DND-41 (cell line): ENCODE measurements at regions not wholly inside any gene's neighbourhood (a gene's known extent, or its start where the extent isn't known, plus 50 kb on each side); places are given as distances from the start of the nearest gene placed in this dataset.

Experiments
- ATAC-seq: fragments of 200-7000 bp; cut with Tn5 transposase; 3 replicates; pipeline ENCODE4 v1.9.1; 2021; ENCODE audit warnings: low read depth; ENCODE audit not compliant: insufficient read depth
- DNase-seq: peaks from one replicate; pipeline ENCODE4 v3.0.0-alpha.2; 2020
- H2AFZ ChIP-seq: 2 replicates; pipeline ENCODE4 v1.6.0; 2012; ENCODE audit warnings: low read depth, low read length
- H3K27ac ChIP-seq: 2 replicates; pipeline ENCODE4 v1.5.1; 2012; ENCODE audit warnings: low read length, inconsistent platforms
- H3K27me3 ChIP-seq: fragments of 200-600 bp; sonication (generic); 2 replicates; pipeline ENCODE4 v1.6.0; 2012; ENCODE audit warnings: low read length, mild to moderate bottlenecking, inconsistent platforms; ENCODE audit not compliant: insufficient read depth, poor library complexity
- H3K36me3 ChIP-seq: 2 replicates; pipeline ENCODE4 v1.5.1; 2012; ENCODE audit warnings: low read length, inconsistent platforms; ENCODE audit not compliant: insufficient read depth
- H3K4me1 ChIP-seq: 2 replicates; pipeline ENCODE4 v1.5.1; 2012; ENCODE audit warnings: mild to moderate bottlenecking, low read length; ENCODE audit not compliant: insufficient read depth
- H3K4me2 ChIP-seq: 2 replicates; pipeline ENCODE4 v1.6.0; 2012; ENCODE audit warnings: mild to moderate bottlenecking, moderate library complexity, low read length, inconsistent platforms; ENCODE audit not compliant: insufficient read depth
- H3K4me3 ChIP-seq, 2 experiments: fragments of 200-600 bp in 1 of 2; shearing (Covaris generic) in 1 of 2; 2 replicates each; pipeline ENCODE4 v1.5.1; 2012 to 2016; ENCODE audit warnings: inconsistent platforms in 2 of 2, low read length in 2 of 2, mild to moderate bottlenecking in 2 of 2, low read depth in 1 of 2, moderate library complexity in 1 of 2
- H3K79me2 ChIP-seq: 2 replicates; pipeline ENCODE4 v1.6.0; 2012; ENCODE audit warnings: low read length, inconsistent platforms; ENCODE audit not compliant: insufficient read depth
- H3K9ac ChIP-seq: 2 replicates; pipeline ENCODE4 v1.6.0; 2012; ENCODE audit warnings: low read depth, mild to moderate bottlenecking, inconsistent platforms, low read length, moderate library complexity
- H3K9me3 ChIP-seq: 2 replicates; pipeline ENCODE4 v1.5.1; 2012; ENCODE audit warnings: low read length, moderate library complexity, mild to moderate bottlenecking, inconsistent platforms; ENCODE audit not compliant: insufficient read depth, severe bottlenecking
- H4K20me1 ChIP-seq: 2 replicates; pipeline ENCODE4 v1.6.0; 2012; ENCODE audit warnings: low read length; ENCODE audit not compliant: insufficient read depth
- CTCF ChIP-seq: IDR thresholded peaks from 2 replicates; pipeline ENCODE4 v1.5.1; 2012; ENCODE audit warnings: borderline replicate concordance, low read length, moderate library complexity, mild to moderate bottlenecking; ENCODE audit not compliant: poor library complexity, severe bottlenecking; ENCODE audit errors: extremely low read depth
- EZH2 ChIP-seq: IDR thresholded peaks from 3 replicates; pipeline ENCODE4 v1.6.1; 2012; ENCODE audit warnings: borderline replicate concordance, low read depth, mild to moderate bottlenecking, moderate library complexity, low read length, inconsistent platforms; ENCODE audit not compliant: severe bottlenecking

GRCh38 chr20:55255016-55255415, 750.3 kb downstream of the CBLN4 start:
- no peak for DNase-seq
- TF ChIP-seq EZH2 (no peak), CTCF (no peak)
- no peaks in the 10 kb centered on the region for H3K27me3 ChIP-seq

DNA sequence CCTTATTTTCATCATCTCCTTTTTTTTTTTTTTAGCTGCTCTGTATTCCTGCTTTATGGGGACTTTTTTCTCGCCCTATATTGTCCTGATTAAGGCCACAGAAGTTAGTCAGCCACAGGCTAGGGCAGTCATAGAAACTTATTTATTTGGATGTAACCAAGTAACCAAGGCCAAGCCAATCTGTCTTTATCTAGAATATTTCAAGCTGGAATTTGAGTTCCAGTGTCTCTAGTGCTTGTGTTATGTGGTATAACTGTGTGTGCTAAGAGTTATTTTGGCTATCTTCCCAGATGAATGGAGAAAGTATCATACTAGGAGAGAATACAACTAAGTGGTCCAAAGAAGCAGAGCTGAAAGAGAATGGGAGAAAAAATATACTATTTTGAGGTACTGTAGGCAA, 751.5 kb downstream of the CBLN4 start:
- Histone ChIP-seq H3K9me3 (no peaks in the 10 kb centered on the region), H3K9ac (no peak overlapping the region), H3K27ac (no peak overlapping the region), H3K79me2 (no peaks in the 10 kb centered on the region), H4K20me1 (no peaks in the 10 kb centered on the region), H2AFZ (no peak overlapping the region), H3K27me3 (no peaks in the 10 kb centered on the region), H3K4me3 (no peak overlapping the region), H3K36me3 (no peaks in the 10 kb centered on the region), H3K4me2 (no peak overlapping the region), H3K4me1 (no peaks in the 10 kb centered on the region)
- TF ChIP-seq EZH2, result no peak
- no peak for TF ChIP-seq CTCF
- DNase-seq, result no peak
- ATAC-seq, result no peak

More at GRCh38 chr20:55255016-55255415, 750.3 kb downstream of the CBLN4 start:
- no peaks in the 10 kb centered on the region for H4K20me1 ChIP-seq
- no peak overlapping the region for H3K4me3 ChIP-seq
- H3K79me2 ChIP-seq, result no peaks in the 10 kb centered on the region
- no peaks in the 10 kb centered on the region for H3K36me3 ChIP-seq
- no peaks in the 10 kb centered on the region for H3K4me1 ChIP-seq
- ATAC-seq, result no peak
- no peak overlapping the region for H3K9ac ChIP-seq
- no peak overlapping the region for H3K27ac ChIP-seq
- H3K9me3 ChIP-seq, result no peaks in the 10 kb centered on the region
- H2AFZ ChIP-seq, result no peak overlapping the region
- H3K4me2 ChIP-seq, result no peak overlapping the region

- Histone ChIP-seq H3K4me1 (no peaks in the 10 kb centered on the region), H3K27ac (no peak overlapping the region), H3K79me2 (no peaks in the 10 kb centered on the region), H3K9ac (no peak overlapping the region), H3K4me2 (no peak overlapping the region), H2AFZ (no peak overlapping the region), H4K20me1 (no peaks in the 10 kb centered on the region), H3K9me3 (no peaks in the 10 kb centered on the region), H3K4me3 (no peak overlapping the region), H3K27me3 (no peaks in the 10 kb centered on the region), H3K36me3 (no peaks in the 10 kb centered on the region)
- no peak for TF ChIP-seq EZH2
- no peak for TF ChIP-seq CTCF
- ATAC-seq (no peak), DNase-seq (no peak)
These were observed 752.8 kb downstream of the CBLN4 start for GRCh38 chr20:55252521-55252920.

GRCh38 chr20:55251170-55251569, 754.1 kb downstream of the CBLN4 start:
- Histone ChIP-seq H2AFZ (no peak overlapping the region), H3K9me3 (no peaks in the 10 kb centered on the region), H3K36me3 (no peaks in the 10 kb centered on the region), H3K79me2 (no peaks in the 10 kb centered on the region), H3K27ac (no peak overlapping the region), H3K9ac (no peak overlapping the region), H3K4me2 (no peak overlapping the region), H3K27me3 (no peaks in the 10 kb centered on the region), H3K4me3 (no peak overlapping the region), H3K4me1 (no peaks in the 10 kb centered on the region), H4K20me1 (no peaks in the 10 kb centered on the region)
- no peak for TF ChIP-seq CTCF
- TF ChIP-seq EZH2, result no peak
- DNase-seq (no peak), ATAC-seq (no peak)
